Spleen (tissue), 7 donors: ENCODE measurements at regions not wholly inside any gene's neighbourhood (a gene's known extent, or its start where the extent isn't known, plus 50 kb on each side); places are given as distances from the start of the nearest gene placed in this dataset.

ENCODE experiments used
- CTCF ChIP-seq, 11 experiments: fragments of 200-600 bp in 7 of 11; fragments of 450-650 bp in 4 of 11; sonication (generic) in 4 of 11; IDR thresholded peaks in 8 of 11; conservative IDR thresholded peaks in 3 of 11; 1 replicate in 7 of 11; 2 replicates in 4 of 11; pipeline versions ENCODE4 v1.4.0 to v1.8.0; 2016 to 2021; ENCODE audit warnings: antibody characterized with exemption in 11 of 11, inconsistent platforms in 4 of 11, mild to moderate bottlenecking in 1 of 11
- POLR2A ChIP-seq, 3 donors: fragments of 450-650 bp; IDR thresholded peaks; one replicate each; pipeline ENCODE4 v1.5.1; 2017; ENCODE audit warnings: antibody characterized with exemption in 3 of 3, mild to moderate bottlenecking in 1 of 3
- POLR2AphosphoS5 ChIP-seq, 3 donors: sonication (generic); formaldehyde crosslinking; IDR thresholded peaks; one replicate each; pipeline ENCODE4 v1.5.1; 2017; ENCODE audit warnings: antibody characterized with exemption in 3 of 3
- donor health status: DM: no; HTN: no; CAD: no; lungs with moderate emphysema.
- donor health status: DM: no; HTN: no; CAD: no.
- donor health status: DM: no; HTN: no; CAD: no.

GRCh38 chr2:181356526-181357130 lies 100.6 kb upstream of the ITGA4 start:
- TF ChIP-seq POLR2A (IDR thresholded peaks at IDR 0.05) (no peak), CTCF (IDR thresholded peaks at IDR 0.05 in 8 of 11, conservative IDR thresholded peaks at IDR 0.05 in 3 of 11) (no peak), POLR2AphosphoS5 (IDR thresholded peaks at IDR 0.05) (no peak)
